ENCODE measurements at regions not wholly inside any gene's neighbourhood (a gene's known extent, or its start where the extent isn't known, plus 50 kb on each side); places are given as distances from the start of the nearest gene placed in this dataset.

DNA sequence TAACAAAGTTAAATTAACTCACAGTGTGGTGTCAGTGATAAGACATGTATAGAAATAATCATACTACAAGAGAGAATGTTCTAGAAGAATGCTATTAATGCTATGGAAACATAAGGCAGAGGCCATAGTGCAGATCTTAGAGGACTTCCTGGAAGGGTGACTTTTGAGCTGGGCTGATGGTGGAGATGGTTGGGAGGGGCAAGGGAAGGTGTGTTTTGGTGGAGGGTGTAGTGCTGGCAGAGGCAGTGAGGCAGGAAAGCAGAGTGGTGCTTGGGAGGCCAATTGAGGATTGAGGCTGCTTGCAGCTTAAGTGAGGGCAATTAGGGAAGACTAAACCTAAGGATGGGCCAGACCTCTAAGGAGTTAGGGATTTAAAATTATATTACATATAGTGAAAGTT is 58.5 kb upstream of the FNDC1 start:
- TF ChIP-seq, protein P1, sequence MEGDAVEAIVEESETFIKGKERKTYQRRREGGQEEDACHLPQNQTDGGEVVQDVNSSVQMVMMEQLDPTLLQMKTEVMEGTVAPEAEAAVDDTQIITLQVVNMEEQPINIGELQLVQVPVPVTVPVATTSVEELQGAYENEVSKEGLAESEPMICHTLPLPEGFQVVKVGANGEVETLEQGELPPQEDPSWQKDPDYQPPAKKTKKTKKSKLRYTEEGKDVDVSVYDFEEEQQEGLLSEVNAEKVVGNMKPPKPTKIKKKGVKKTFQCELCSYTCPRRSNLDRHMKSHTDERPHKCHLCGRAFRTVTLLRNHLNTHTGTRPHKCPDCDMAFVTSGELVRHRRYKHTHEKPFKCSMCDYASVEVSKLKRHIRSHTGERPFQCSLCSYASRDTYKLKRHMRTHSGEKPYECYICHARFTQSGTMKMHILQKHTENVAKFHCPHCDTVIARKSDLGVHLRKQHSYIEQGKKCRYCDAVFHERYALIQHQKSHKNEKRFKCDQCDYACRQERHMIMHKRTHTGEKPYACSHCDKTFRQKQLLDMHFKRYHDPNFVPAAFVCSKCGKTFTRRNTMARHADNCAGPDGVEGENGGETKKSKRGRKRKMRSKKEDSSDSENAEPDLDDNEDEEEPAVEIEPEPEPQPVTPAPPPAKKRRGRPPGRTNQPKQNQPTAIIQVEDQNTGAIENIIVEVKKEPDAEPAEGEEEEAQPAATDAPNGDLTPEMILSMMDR (IDR thresholded peaks at IDR 0.05), result no peak
- no peak for TF ChIP-seq EZH2 (IDR thresholded peaks at IDR 0.05; ENCODE audit: borderline replicate concordance, insufficient read depth, low read depth, low read length, poor library complexity, severe bottlenecking)

All from B cell (primary cell).